NCI-H1694 (cell line): ENCODE measurements at regions not wholly inside any gene's neighbourhood (a gene's known extent, or its start where the extent isn't known, plus 50 kb on each side); places are given as distances from the start of the nearest gene placed in this dataset.

Experiments
- DNase-seq: peaks from one replicate; lab custom pipeline; 2025; lab: John Stamatoyannopoulos, UW

DNA sequence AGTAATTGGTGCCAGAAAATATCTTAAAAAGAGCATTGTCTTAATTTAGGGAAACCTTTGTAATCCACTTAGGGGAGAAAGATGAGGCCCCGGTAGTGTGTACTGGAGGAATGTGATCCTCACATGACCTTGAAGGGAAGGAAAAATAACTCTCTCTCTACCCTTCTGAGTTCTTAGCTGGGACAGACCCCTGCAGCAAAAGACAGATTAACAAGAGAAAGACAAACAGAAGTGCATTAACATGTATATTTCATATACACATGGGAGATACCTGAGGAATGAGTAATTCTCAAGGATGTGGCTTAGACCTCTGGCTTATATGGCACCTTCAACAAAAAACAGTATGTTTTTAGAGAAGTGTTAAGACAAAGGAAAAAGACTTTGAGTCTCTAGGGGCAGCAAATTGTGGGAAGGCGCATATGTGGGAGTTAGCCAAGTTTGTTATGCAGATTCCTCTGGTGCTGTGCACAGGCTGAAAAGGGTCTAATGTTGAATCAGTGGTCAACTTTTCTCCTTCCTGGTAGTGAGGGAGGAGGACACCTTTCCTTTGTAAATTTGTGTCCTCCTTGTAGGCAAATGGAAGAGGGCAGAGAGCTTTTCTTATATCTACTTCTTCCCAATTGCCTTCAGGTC is 138.8 kb downstream of the LRRC70 start:
- DNase-seq: no peak

DNA sequence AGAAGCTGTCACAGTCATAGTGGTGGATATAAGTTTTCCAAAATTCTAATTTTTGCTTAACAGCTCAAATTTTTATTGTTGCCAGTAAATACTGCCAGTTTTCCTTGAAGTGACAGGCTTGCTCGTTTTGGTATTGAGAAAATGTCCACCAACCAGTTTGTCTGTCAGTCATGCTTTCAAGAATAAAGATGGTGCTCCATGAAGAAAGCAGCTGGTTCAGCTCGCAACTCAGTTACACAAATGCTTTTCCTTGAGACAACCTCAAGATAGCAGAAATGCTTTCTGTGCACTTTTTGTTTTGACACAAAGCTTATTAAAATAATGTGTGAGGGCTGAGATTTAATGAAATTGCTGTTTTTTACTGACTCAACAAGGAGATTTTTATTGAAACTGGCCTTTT is 135.7 kb downstream of the LRRC70 start:
- no peak for DNase-seq

DNA sequence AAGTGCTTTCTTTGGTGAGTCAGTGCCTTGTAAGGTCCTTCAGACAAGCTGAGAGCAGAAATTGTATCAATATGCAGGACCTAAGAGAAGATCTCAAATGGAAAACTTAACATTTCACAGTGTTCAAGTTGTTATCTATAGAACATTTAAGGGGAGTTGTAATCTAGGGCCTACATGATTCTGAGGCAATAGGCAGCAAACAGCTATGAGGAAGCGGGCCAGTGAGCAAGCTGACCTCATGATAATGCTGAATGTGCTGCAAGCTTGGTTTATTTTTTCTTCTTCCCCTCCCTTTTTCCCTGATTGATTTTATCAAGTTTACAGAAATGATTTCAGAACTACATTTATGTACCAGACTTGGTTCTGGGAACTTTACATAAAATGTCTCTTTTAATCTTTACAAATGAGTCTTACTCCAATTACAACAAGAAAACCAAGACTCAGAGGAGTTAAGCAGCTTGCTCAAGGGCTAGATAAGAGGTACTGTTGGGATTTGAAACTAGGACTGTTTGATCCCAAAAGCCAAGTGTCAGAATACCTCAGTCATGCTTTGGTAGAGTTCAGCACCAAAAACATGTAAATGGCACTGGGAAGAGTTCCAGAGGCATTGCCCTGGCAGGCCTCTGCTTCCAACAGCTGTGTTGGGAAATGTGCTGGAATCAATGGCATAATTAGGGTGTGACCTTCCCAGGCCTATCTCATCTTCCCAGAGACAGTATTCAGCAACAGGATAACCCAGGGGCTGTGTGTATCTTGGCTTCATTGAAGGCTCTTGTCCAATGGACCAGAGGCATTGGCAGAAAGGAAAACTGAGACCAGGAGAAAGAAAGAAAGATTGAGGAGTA is 130.1 kb downstream of the LRRC70 start:
- DNase-seq: peak; percentile 11

DNA sequence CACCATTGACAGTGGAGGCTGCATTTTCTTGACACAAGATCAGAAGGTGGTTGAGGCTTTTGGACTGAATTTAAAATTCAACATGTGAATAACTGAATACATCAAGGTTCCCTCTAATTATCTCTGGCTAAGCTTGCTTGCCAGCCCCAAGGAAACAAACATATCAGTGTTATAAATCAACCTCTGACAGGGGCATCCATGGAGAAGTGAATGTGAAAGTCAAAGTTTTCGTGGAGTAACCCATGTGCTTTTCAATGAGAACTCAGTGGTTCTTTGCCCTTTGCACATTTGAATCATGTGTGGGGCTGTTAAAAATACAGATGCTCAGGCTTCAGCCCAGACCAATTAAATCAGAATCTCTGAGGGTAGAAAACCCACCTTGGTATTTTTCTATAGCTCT is 128.9 kb downstream of the LRRC70 start:
- no peak for DNase-seq

DNA sequence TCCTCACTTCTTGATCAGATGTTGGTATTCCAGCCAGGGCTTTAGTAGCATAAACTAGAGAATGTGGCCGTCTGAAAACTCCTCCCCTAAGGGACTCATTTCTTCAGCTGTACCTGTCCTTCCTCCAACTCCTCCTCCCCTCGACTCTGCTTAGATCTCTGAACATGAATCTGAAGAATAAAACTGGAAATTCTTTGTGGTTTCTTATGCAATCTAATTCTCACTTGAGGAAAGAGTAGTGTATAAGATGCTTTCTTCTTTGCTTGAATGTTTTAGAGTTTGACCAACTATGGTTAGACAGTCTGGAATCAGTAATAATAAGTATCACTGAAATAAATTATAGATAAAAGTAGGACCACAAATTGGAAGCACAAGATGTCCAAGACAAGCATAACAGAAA is 128.5 kb downstream of the LRRC70 start:
- no peak for DNase-seq

DNA sequence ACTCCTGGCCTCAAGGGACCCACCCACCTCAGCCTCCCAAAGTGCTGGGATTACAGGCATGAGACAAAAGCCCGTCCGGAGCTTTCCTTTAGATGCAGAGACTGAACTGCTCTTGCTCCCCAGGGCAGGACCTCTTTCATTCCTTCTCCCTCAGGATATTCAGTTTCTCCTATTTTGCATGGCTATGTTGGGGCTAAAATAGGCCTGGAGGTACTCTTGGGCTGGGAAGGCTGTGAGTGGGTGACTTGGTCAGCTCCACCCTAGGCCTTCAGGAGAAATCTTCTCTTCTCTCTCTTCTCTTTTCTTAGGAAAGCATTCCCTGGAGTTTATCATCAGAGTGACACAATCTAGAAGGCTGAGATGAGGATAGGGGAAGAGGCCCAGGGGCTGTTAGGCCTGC is 126.4 kb downstream of the LRRC70 start:
- DNase-seq: no peak

DNA sequence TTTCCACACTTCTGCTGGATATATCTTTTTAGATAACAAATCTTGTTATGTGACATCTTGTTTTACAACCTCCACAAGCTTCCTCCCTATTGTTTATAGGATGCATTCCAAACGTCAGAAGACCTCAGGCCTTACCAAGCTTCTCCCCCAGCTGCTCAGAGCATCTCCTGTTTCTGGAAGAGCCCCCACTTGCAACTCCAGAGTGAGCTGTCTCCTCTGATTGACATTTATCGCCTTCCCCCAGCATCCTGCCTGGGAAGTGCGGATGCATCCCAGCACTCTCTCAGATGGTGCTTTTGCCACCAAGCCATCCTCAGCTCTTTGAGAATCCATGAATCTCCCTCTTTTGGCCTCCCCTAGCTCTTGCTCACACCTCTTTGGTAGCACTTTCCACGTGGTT is 123.5 kb downstream of the LRRC70 start:
- DNase-seq: no peak

DNA sequence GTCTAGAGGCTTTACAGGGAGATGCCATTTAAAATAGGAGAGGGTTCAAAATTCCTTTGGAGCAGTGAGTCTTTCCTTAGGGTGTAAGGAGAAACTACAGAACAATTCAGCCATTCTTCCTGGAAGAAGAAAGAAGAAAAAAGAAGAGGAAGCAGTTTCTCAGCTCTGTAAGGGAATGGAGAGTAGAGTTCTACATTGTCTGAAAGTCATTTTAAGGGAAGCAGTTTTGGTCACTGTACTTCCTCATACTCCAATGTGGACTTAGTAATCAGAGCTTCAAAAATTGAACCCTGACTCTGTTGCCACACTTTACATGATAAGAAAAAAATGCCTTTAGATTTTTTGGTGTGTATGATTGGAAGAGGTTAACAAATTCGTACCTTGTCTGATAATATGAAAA is 122.4 kb downstream of the LRRC70 start:
- no peak for DNase-seq

DNA sequence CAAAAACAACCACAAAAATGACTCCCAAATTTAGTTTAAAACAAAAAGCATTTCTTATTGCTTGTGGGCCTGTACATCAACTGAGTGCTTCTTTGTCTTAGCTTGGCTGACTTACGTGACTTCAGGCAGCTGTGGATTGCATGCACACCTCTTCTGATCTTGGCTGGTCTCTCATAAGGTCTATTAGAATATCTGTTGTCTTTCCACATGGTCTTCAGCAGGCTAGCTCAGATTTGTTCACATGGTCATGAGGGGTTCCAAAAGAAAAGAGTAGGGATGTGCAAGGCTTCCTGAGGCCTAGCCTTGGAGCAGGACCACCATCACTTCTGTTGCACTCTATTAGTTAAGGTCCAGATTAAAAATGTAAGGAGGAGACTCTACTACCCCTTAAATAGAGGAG is 120.1 kb downstream of the LRRC70 start:
- no peak for DNase-seq

DNA sequence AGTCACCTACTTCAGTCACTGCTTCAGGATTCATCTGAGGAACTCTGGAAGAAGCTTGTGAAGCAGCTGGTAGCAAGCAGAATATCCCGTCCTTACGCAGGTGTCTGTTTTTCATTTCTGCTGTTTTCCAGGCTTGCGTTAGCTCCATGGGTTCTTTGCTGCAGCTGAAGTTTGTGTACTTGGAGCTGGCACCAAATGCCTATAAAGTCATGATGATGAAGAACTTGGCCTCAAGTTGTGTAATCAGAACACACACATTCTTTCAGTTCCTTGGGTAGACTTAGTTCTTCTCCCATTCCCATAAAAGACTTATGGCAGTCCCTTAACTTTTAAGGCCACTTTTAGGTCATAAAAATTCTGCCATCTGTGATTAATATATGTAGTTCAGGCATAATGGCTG is 116.7 kb downstream of the LRRC70 start:
- DNase-seq: no peak

DNA sequence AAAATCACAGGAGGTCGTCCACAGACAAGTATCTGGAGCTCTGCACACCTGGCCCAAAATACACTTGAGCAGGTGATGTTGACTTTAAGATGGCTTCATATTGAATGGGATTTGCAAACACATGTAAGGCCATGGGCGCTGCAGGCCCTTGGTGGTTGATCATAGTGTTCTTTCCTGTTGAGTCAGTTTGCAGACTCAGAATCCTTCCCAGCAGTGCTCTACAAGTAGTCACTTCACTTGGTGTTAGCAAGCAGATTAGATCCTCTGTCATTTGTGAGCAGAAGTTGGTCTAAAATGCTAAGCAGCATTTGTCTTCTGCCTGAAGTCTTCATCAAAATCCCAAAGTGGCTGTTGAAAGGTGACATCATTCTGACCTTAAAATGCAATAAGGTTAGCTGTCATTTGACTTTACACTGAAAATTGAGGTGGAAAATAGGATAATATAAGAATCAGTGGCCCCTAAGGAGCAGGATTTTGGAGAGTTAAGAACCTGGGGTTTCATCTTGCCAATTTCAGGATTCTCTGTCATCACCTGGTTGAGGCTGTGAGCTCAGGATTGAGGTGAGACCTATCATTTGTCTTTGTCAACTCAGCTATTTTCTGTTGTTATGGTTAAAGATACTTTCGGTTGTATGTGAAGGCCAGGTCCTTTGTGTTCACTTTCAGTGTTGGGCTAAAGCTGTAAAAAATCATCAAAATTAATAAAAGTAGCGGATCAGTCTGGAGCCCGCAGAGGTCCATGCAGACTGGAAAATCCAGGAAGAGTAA is 114.5 kb downstream of the LRRC70 start:
- no peak for DNase-seq

DNA sequence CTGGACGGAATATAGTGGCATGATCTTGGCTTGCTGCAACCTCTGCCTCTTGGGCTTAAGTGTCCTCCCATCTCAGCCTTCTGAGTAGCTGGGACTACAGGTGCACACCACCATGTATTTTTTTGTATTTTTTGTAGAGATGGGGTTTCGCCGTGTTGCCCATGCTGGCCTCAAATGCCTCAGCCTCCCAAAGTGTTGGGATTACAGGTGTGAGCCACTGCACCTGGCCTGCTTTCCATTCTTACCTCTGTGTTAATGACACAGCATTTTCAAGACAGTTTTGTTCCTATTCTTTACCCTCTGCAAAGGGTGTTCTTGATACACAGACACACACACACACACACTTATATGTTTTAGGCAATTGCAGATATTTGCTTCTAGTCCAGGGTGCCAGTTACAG is 113.3 kb downstream of the LRRC70 start:
- no peak for DNase-seq

DNA sequence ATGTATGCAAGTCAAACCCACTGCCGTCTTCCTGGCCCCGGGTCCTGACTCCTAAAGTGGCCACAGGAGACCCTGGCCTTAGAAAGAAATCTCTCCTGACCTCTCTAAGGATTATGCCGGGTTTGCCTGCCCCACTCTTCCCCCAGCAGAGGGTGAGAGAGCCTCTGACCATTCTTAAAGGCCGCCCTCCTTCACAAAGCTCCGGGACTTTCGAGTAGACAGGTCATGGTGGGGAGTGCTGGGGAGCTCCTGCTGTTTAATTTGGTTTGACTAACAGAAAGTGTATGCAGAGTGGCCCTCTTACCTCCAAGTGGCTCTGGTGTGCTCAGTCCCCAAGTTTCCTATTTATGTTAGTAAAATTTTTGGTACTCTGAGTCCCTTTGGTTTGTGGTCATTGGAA is 111.8 kb downstream of the LRRC70 start:
- DNase-seq: no peak

DNA sequence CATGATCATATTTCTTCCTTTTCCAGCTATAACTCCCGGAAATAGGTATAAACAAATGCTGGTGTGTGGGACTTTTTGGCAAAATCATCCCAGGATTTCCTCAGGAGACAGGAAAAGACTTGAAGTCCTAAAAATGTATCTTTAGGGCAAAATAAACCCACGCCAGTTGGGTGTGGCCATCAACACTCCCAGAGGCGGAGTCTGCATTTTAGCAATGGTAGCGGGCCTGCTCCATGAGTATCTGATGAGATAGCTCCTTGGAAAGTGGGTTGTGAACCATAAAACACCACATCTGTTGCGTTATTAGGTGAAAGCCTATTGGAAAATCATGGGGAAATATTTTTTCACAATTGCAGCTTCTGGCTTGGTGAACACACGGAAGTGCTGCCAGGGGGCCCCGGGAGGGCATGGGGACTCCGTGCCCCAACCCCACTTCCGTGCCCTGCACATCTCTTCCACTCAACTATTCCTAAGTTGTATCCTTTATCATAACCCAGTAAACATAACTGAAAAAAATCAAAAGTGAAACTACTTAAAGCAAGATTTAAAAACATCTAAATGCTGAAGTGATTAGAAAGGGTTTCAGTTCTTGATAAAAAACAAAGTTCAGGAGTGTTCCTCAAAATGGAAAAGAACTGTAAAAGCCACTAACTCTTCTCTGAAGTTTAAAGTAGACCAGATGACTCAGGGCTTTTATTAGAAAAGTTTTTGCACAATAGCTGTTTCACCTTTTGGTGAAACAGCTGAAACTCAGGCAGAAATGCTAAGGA is 111.2 kb downstream of the LRRC70 start:
- no peak for DNase-seq

DNA sequence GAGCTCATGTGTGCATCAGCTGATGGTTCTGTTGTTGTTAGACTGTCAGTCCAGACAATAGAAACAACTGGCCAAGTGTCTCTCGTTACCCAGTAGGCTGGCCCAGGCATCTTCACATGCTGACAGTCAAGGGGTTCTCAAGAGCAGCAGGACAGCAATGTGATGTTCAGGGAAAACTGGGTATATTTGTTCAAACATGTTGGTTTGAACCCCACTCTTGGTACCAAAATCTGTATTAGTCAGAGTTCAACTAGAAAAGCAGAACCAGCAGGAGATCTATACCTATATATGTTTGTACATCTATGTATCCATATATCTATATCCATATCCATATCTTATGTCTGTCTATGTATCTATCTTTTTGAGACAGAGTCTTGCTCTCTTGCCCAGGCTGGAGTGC is 108.1 kb downstream of the LRRC70 start:
- DNase-seq: no peak

DNA sequence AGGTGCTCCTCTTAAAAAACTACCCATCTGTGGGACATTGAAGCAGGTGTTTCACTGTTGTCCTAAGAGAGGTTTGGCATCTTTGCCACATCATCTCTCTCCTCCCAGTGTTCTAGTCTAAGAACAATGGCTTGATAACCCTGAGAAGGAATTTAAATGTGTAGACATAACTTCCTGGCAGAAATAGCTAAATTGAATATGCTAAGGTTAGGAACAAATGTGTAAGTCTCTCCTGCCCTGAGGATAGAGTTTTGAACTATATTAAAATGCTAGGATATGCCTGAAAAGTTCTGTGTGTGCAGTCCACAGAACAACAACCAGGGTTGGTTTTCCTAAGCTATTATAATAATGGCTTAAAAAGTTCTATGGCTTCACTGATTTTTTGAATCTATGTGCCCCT is 106.6 kb downstream of the LRRC70 start:
- DNase-seq: no peak

DNA sequence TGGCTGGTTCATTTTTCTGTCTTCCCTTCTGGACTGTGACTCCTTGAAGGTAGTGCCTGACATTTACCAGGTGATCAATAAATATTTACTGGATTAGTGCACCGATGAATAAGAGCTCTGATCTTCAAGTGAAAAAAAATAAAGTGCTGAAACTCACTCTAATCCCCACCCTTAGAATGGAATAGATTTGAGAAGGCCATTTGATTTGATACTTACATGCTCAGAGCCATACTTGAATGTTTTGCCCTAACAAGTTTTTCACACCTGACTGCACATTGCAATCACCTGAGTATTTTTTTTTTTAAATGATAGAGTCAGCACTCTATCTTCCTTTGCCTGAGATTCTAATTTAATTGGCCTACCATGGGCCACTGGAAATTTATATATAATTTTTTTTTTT is 105.7 kb downstream of the LRRC70 start:
- DNase-seq: no peak

DNA sequence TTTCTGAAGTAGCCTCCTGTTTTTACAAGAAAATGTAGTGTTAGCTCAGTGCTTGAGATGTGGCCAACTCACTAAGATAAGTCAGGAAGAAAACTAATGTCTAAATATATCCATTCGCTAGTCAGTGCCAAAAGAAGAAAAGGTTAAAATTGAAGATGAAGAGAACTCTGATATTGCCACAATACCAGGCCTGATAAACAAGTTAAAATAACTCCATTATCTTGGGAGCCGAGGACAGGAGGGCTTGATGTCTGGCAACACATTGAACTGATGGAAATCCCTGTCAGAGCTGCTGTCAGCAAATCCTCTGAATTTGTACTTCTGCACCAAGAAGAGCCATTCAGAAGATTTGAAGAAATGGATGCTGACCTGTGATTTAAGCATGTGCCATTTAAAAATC is 103.4 kb downstream of the LRRC70 start:
- DNase-seq: no peak

DNA sequence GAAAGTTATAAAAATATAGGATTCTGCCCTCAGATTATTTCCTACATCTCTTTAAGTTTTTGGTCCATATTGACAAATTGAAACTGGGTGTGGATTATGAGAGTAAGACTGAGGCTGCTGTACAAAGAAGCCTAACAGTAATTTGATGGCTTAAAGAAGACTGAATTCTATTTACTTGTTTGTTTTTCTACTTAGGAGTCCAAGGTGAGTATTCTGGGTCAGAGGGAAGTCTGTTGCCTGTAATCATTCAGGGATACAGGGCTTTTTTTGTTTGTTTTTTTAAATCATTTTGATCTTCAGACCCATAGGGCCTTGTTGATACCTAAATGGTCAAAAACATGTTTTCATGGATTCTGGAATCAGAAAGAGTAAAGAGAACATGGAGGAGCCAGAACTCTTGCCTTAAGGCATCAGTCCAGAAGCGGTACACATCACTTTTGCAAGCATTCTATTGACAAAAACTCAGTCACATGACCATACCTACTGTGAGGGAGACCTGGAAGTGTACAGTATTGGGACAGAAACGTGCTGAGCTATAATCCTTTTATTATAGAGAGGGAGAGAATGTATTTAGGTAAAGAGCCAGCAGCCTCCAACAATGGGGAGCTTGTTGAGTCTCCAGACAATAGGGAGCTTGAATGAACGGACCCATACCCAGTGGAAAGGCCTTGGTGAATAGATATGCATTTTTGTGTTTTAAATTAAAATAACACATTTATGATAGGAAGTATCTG is 102.7 kb downstream of the LRRC70 start:
- DNase-seq: no peak

DNA sequence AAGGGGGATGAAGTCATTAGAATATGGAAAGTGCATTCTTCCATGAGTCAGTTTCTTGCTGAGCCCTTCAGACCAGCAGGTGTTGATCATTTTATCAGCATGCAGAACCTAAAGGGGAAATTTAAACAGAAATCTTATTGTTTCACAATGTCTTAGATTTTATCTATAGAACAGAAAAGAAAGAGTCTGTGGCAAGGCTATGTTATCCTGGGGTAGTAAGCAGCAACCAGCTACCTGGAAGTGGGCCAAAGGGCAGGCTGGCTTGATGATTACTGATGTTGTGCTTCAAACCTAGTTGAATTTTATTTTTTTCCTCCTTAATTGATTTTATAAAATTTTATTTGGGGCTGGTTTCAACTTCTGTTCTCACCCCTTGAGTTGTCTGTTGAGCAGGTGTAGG is 101.5 kb downstream of the LRRC70 start:
- DNase-seq: no peak
